Retina (tissue), 1 donor: ENCODE measurements at regions not wholly inside any gene's neighbourhood (a gene's known extent, or its start where the extent isn't known, plus 50 kb on each side); places are given as distances from the start of the nearest gene placed in this dataset.

Source experiments
- DNase-seq: peaks from one replicate; pipeline ENCODE4 v3.0.0-alpha.2; 2016

- DNase-seq = no peak
Measured at GRCh38 chr1:219798283-219799030, 129.9 kb downstream of the SLC30A10 start.

- no peak for DNase-seq
Measured at GRCh38 chr1:219797683-219798082, 130.7 kb downstream of the SLC30A10 start.

GRCh38 chr1:219797009-219797408 lies 131.3 kb downstream of the SLC30A10 start:
- no peak for DNase-seq

- no peak for DNase-seq
Measured at GRCh38 chr1:219795363-219795917, 132.9 kb downstream of the SLC30A10 start.

GRCh38 chr1:219794085-219794743 lies 134.1 kb downstream of the SLC30A10 start:
- no peak for DNase-seq

- DNase-seq = no peak
Measured at GRCh38 chr1:219792337-219793021, 135.9 kb downstream of the SLC30A10 start.

- no peak for DNase-seq
Measured at GRCh38 chr1:219791766-219792165, 136.6 kb downstream of the SLC30A10 start.

GRCh38 chr1:219790834-219791615 lies 137.3 kb downstream of the SLC30A10 start:
- DNase-seq = no peak

GRCh38 chr1:219788700-219789099 lies 139.7 kb downstream of the SLC30A10 start:
- no peak for DNase-seq

- DNase-seq = no peak
Measured at GRCh38 chr1:219788091-219788490, 140.3 kb downstream of the SLC30A10 start.

GRCh38 chr1:219784660-219785381 lies 143.5 kb downstream of the SLC30A10 start:
- DNase-seq = no peak

- DNase-seq = no peak
Measured at GRCh38 chr1:219783605-219784235, 144.6 kb downstream of the SLC30A10 start.

- DNase-seq = no peak
Measured at GRCh38 chr1:219782929-219783328, 145.4 kb downstream of the SLC30A10 start.

- DNase-seq = no peak
Measured at GRCh38 chr1:219782311-219782710, 146.0 kb downstream of the SLC30A10 start.

GRCh38 chr1:219781491-219781890 lies 146.9 kb downstream of the SLC30A10 start:
- DNase-seq = no peak

GRCh38 chr1:219778793-219779369 lies 149.5 kb downstream of the SLC30A10 start:
- DNase-seq = no peak

- DNase-seq = no peak
Measured at GRCh38 chr1:219778110-219778509, 150.2 kb downstream of the SLC30A10 start.

- DNase-seq = no peak
Measured at GRCh38 chr1:219774386-219774785, 154.0 kb downstream of the SLC30A10 start.

- DNase-seq = no peak
Measured at GRCh38 chr1:219773775-219774174, 154.6 kb downstream of the SLC30A10 start.

- DNase-seq = no peak
Measured at GRCh38 chr1:219773110-219773509, 155.2 kb downstream of the SLC30A10 start.
